Epidermal melanocyte (primary cell): ENCODE measurements at regions not wholly inside any gene's neighbourhood (a gene's known extent, or its start where the extent isn't known, plus 50 kb on each side); places are given as distances from the start of the nearest gene placed in this dataset.

Experiments used
- DNase-seq: peaks from one replicate; pipeline ENCODE4 v3.0.0; 2011; ENCODE audit warnings: low spot score; ENCODE audit not compliant: insufficient read length

DNA sequence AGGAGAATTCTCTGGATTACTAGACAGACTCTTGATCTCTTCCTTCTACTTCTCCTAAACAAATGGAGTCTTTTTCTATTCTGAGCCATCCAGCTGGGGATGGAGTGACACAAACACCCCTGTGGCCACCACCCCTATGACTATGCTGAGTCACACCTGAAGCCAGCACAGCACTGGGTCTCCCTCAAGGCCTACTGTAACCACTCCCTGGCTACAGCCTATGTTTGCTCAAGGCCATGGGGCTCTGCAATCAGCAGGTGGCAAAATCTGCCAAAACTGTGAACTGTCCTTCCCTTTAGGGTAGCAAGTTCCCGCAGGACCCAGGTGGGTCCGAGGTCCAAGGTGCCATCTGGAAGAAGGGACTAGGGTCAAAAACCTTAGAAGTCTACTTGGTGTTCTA lies 132.3 kb downstream of the TINAG start:
- no peak for DNase-seq

DNA sequence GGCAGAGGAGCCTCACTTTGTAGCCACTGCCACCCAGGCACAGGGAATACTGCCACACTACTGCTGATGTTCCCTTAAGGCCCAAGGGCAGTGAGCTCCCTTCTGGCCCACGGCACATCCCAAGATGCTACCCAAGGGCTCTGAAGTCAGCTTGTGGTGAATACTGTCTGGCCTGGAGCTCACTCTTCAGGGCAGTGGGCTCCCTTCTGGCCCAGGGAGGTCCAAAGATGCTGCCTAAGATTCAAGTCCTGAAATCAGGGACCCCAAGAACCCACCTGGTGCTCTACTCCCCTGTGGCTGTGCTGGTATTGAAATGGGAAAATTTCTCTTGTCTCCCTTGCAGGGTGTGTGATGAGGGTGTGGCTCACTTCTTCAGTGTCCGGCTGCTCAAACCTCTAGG lies 132.8 kb downstream of the TINAG start:
- DNase-seq = no peak

DNA sequence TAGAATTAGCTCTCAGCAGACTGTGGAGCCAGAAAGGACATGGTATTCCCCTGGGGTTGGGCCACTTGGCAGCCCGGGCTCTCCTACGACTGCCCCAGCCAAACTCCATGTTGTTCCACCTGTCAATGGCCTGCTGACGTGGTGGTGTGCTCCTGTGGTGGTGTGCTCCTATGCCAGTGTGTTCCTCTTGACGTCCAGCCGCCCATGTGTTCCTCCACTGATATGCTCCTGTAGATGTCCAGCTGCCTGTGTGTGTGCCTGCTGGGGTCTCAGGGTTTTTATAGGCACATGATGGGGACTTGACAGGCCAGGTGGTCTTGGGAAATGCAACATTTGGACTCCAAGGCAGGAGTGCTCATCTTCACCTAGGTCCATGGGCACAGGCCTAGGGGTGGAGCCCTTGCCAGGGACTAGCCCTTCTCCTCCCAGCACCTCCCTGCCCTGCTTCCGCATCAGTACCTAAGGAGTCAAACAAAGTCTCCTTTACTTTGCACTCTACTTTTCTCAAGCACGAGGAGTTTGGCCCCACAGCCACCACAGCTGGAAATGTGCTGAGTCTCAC lies 133.5 kb downstream of the TINAG start:
- no peak for DNase-seq

DNA sequence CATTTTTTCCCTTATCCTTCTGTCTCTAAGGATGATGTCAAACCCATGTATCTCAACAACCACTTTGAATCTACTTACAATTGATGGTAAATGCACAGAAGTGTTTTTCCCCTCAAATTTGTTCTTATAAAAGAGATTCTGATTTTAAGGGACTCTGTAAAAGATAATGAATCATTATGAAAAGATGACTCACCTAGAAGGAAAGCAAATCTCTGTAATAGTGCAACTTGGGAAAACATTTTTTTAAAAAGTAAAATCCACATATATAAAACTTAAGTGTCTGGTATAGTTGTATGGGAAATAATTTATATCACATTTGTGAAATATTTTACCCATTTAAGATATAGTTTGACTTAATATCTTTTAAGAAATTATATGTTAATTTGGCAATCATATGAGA lies 137.0 kb downstream of the TINAG start:
- DNase-seq = no peak

DNA sequence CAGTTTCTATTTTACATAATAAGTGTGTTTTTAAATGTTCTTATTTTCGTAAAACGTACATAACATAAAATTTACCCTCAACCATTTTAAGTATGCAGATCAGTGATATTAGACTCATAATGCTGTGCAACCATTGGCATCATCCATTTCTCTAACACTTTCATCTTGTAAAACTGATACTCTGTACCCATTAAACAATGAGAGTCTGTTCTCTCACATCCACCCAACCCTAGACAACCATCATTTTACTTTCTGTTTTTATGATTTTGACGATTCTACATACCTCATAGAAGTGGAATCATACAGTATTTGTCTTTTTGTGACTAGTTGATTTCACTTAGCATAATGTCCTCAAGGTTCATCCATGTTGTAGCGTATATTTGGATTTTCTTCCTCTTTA lies 140.4 kb downstream of the TINAG start:
- no peak for DNase-seq

DNA sequence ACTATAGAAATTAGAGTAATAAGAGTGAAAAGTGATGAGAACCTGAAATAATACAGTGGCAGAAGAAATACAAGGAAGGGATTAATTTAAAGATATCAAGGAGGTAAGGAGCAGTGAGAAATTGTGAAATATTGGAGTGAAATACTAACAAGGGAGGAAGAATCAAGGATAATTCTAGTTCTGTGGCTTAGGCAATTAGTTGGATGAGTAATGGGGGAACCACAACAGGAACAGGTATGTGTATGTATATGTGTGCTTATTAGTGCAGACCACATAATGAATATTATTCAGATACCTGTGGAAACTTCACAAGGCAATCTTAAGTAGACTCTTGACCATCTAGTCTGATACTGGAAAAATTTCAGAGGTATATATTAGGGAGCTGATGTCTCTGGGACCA lies 143.3 kb downstream of the TINAG start:
- no peak for DNase-seq

DNA sequence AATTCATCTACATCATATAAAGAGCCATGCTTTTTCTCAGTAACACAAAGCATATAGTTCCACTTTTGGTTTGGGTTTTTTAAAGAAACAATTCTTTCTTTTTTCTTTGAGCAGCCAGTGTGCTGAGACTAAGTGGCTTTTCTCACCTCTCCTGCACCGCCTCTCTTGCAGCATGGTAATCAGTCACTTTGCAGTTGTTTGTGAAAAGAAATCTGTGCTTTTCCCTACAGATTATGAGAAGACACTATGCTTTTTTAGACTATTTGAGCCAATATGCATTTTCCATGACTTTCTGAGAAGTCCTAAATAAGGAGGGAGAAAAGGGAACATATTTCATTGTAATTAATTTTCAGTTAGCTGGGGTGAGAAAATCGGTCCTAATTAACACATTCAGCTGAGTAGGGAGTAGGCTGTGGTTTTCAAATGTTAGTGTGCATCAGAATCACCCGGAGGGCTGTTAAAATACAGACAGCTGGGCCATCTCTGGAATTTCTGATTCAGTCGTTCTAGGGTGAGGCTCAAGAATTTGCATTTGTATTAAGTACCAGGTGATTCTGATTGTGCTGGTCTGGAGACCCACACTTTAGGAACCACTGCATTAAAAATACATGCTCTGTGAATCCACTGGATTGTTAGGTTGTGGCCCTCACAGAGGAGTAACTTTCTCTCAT lies 155.2 kb downstream of the TINAG start:
- DNase-seq = no peak

DNA sequence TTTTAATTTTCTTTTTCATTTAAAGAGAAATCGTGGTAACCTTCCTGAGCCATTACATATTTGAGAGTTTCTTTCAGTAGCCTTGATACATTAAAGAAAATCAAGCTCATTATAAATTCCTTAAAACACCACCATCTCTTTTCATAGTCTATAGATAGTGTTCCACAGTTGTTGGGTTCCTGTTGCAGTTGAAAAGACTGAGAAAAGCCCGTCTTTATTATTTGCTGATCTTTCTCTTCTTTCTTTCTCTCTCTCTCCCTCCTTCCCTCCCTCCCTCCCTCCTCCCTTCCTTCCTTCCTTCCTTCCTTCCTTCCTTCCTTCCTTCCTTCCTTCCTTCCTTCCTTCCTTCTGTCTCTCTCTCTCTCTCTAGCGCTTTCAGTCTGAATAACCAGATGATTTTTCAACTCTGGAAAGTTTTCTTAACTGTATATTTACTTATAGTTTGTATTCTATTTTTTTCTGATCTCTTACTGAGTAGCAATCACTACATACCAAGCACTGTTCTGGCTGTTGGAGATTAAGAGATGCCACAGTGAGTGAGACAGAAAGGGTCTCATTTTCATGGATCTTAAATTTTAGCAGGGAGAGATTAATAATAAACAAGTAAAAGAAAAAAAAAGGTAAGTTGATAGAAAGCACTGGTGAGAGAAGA lies 157.5 kb downstream of the TINAG start:
- no peak for DNase-seq

DNA sequence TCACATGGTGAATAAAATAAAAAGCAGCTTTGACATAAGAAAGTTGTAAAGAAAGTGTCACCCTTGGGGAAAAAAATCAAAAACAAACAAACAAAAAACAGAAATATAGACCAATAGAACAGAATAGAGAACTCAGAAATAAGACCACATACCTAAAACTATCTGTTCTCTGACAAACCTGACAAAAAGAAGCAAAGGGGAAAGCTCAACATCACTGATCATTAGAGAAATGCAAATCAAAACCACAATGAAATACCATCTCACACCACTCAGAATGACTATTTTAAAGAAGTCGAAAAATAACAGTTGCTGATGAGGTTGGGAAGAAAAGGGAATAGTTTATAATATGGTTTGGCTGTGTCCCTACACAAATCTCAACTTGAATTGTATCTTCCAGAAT lies 159.1 kb downstream of the TINAG start:
- no peak for DNase-seq

DNA sequence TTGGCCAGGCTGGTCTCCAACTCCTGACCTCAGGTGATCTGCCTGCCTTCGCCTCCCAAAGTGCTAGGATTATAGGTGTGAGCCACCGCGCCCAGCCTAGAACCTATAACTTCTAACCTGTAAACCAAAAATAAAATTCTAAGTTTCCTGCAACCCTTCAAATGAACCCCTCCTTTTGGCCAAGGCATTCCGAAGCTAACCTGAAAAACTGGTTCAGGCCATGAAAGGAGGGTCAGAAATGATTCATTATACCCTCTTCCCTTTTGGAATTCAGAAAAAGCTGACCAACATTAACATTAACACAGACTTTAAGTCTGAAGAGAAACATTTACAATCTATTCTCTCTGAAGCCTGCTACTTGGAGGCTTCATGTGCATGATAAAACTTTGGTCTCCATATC lies 165.1 kb downstream of the TINAG start:
- DNase-seq = no peak

DNA sequence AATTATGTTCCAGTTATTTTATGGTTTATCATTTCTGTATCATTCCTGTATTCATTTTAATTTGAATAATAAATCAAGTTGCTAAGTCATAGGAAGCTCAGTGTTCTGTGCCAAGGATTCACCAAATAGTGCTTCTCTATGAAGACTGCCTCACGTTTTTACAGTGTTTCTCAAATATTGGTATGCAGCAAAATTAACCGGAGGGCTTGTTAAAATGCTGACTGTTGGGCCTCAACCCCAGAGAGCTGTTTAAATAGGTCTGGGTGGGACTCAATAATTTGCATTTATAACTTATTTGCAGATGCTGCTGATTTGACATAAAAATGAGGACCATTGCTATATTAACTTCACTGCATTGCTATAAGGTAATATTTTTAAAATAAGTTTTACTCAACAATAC lies 166.7 kb downstream of the TINAG start:
- DNase-seq = no peak

DNA sequence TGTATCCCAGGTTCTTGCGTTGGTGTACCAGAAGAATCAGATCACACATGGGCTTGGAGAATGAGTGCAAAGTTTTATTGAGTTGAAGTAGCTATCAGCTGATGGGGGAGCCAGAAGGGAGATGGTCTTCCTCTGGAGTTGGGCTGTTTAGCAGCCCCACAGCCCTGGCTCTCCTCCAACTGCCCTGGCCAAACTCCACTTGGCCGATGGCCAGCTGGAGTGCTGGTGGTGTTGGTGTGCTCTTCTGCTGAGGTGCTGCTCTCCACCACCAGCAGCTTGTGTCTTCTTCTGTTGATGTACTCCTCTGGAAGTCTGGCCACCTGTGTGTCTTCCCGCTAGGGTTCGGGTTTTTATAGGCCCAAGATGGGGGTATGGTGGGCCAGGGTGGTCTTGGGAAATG lies 172.8 kb downstream of the TINAG start:
- DNase-seq = no peak

DNA sequence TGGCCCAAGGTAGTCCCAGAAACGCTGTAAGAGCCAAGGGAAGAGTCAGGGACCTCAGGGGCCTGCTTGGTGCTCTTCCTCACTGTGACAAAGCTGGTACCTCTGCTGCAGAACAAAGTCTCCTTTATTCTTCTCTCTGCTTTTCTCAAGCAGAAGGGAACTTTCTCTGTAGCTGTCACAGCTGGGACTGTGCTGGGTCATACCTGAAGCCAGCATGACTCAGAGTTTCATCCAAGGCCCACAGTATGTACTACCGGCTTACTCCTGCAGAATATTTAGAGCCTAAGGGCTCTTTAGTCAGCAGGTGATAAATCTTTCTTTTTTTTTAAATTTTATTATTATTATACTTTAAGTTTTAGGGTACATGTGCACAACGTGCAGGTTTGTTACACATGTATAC lies 183.2 kb downstream of the TINAG start:
- no peak for DNase-seq

DNA sequence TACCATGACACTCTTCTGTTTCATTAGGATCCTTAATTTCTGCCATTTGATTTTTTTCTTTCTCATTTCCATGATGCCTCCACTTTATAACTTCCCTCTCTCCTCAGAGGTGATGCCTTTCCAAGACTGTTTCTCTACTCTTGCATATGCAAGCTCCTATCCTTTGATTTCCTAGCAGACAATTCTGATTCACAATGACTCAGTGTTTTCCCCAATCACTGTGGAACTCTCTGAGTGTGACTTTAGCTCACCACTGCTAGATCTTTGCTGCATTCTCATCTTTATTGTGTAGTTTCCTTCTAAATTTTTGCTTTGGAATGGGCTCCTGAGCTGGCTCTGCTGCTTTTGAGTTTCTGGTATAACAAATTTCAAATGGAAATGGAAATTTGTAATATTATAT lies 184.9 kb downstream of the TINAG start:
- DNase-seq = no peak

DNA sequence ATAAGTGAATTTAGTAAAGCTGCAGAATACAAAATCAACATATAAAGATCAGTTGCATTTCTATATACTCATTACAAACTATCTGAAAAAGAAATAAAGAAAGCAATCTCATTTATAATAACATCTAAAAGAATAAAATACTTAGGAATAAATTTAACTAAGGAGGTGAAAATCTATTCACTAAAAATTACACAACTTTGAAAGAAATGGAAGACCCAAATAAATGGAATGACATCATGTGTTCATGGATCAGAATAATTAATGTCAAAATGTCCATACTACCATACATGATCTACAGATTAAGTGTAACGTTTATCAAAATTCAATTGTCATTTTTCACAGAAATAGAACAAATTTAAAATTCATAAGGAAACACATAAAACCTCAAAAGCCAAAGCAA lies 194.9 kb downstream of the TINAG start:
- DNase-seq = no peak

DNA sequence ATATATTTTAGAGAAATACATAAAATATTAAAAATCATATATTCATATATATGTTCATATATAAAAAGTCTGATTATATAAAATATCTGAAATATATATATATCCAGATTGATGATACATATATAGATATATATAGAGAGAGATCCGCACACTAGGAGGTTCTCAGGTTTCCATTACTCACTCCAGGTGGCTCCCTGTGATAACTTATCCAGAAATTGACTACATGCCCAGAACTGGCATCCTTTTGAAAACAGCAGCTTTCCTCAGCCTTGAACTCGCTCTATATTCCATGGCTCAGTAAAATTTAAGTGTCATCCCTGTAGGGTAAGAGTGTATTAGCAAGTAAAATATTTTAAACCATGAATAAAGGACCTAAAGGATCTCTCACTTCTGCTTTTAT lies 206.8 kb downstream of the TINAG start:
- DNase-seq = no peak

DNA sequence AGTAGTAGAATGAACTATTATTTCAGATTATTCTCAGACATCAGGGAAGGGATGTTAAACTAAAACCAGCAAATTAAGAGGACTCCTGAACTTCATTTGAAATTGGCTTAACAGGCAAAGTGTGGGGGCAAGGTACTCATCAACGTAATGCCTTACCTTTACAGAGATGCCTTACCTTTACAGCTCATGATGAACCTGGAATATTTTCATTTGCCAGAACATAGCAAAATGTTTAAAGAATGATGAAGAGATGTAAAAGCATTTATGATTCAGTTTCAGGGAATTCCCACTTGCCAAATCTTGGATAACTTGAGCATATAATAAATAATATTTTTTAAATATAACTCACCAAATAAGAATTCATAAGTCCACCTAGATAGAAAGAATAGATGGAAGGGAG lies 207.5 kb downstream of the TINAG start:
- no peak for DNase-seq

DNA sequence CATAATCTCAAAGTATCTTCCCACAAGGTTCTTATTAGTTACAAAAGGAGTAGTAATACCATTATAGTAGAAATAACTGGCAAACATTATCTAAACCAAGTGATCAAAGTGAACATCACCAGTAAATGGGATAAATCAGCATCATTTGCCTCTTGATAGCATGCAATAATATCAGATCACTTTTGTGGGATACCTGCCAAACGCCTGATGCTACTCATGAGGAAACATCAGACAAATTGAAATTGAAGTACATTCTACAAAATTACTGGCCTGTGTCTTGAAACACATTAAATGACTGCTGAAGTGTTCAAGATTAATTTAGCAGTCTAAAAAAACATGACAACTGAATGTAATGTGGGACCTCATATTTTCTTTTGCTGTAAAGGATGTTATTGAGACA lies 208.1 kb downstream of the TINAG start:
- no peak for DNase-seq

DNA sequence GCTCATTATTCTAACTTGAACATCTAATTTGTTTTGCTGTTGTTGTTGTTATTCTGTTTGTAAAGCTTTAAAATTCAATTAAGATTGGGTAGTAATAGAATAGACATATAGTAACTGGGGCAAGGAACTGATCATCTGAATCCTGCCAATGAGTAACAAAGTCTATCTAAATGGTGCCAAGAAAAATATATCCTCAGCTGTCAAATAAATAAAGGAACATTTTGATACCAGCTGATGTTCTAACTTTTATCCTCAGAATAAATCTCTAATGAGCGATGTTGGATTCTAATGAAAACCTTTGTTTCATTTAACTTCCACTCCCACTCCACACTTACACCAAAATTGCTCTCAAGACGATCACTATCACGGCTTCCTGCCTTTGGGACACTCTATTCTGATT lies 210.9 kb downstream of the TINAG start:
- DNase-seq = no peak

DNA sequence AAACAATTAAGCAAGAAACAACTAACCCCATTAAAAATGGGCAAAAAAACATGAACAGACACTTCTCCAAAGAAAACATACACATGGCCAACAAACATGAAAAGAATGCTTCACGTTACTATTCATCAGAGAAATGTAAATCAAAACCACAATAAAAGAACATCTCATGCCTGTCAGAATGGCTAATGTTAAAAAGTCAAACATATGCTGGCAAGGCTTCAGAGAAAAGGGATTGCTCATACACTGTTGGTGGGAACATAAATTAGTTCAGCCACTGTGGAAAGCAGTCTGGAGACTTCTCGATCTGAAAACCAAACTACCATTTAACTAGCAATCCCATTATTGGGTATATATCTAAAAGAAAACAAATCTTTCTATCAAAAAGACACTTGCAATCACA lies 217.5 kb downstream of the TINAG start:
- no peak for DNase-seq

DNA sequence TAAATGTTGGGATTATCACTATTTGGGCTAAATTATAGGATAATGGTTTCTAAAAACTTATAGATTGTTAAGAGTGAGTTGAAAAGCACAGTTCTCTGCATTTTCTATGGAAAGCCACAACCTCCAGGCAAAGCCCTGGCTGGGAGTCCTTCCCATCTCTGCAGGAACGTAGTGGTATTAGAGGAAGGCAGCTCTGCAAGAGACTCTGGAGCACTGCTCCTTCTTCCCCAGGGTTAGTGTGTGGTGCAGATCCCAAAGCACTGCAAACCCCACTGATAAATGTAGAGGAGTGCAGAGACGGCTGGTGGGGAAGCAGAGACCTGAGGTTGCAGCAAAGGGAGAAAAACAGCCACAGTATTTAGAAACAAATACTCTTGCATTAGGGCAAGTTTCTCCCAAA lies 225.3 kb downstream of the TINAG start:
- DNase-seq = no peak

DNA sequence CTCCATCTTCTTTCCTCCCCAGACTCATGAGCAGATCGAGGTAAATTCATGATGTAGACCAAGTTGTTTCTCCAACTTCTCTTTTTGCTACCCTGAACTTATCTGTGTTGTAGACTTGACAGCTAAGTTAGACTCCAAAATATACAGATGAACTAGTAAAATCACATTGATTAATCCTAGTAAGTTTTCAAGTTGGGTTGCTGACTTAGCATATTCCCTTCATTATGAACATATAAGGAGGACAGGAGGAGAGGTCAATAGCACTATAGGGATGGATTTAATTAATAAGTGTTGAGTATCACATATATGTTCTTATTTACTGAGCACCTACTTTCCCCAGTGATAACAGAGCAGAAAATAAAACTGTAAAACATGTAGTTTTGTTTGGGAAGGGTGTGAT lies 227.3 kb downstream of the TINAG start:
- no peak for DNase-seq

DNA sequence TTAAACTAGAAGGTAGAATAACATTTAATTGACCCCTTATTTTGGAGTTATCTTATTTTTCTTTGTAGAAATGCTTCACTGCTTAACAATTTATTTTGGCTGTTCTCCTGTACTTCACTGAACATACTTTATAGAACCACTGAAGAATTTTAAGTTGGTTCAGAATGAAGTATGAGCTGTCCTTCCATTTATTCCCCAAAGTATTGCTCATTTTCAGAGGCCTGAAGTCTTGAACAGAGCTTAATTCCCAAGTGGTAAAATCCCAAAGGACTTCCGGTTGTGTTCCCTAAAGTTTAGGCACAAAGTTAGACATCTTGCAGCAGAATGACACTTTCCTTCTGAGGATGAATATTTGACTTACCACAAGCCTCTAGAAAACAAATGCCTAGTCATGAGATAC lies 233.3 kb downstream of the TINAG start:
- DNase-seq = no peak
